ENCODE measurements at regions not wholly inside any gene's neighbourhood (a gene's known extent, or its start where the extent isn't known, plus 50 kb on each side); places are given as distances from the start of the nearest gene placed in this dataset.
A peak's percentile ranks its signal among the peaks of the same experiment; 100 is the strongest.

- no peak for TF ChIP-seq SNAI2 (CRISPR knock-in tag; IDR thresholded peaks at IDR 0.05)
- TF ChIP-seq TCF4 (CRISPR knock-in tag; IDR thresholded peaks at IDR 0.05; ENCODE audit: borderline replicate concordance): no peak
- TF ChIP-seq, protein P1, sequence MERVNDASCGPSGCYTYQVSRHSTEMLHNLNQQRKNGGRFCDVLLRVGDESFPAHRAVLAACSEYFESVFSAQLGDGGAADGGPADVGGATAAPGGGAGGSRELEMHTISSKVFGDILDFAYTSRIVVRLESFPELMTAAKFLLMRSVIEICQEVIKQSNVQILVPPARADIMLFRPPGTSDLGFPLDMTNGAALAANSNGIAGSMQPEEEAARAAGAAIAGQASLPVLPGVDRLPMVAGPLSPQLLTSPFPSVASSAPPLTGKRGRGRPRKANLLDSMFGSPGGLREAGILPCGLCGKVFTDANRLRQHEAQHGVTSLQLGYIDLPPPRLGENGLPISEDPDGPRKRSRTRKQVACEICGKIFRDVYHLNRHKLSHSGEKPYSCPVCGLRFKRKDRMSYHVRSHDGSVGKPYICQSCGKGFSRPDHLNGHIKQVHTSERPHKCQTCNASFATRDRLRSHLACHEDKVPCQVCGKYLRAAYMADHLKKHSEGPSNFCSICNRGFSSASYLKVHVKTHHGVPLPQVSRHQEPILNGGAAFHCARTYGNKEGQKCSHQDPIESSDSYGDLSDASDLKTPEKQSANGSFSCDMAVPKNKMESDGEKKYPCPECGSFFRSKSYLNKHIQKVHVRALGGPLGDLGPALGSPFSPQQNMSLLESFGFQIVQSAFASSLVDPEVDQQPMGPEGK (CRISPR knock-in tag; IDR thresholded peaks at IDR 0.05; ENCODE audit: borderline replicate concordance): no peak
- TF ChIP-seq ZFP30 (CRISPR knock-in tag; IDR thresholded peaks at IDR 0.05): no peak
- TF ChIP-seq PPARA (CRISPR knock-in tag; IDR thresholded peaks at IDR 0.05; ENCODE audit: borderline replicate concordance): no peak
- TF ChIP-seq ZNF565 (CRISPR knock-in tag; conservative IDR thresholded peaks at IDR 0.05; ENCODE audit: low read depth): no peak
- no peak for TF ChIP-seq ZNF8 (CRISPR knock-in tag; IDR thresholded peaks at IDR 0.05)
- ATAC-seq: no peak
Observed at GRCh38 chr4:94116842-94117241, 90.8 kb upstream of the SMARCAD1 start.

DNA sequence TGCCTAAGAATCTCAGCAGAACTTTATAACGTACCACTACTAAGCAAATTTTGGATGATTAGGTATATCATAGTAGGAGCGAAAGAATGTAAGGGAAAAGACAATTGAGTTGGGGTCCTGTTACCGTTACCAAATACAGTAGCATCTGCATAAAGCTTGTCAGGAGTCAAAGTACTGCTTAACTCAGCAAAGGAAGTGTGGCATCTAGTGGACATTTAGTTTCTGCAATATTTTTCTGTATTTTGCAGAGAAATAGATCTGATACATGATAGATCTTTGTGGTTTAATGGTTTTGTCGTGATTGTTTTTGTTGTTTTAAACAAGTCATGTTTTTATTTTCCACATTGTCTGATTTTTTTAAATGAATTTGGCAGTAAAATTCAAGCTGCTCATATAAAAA is 81.0 kb upstream of the SMARCAD1 start:
- peak; percentile 63; the same call in 1 of the 3 replicates for ATAC-seq
- TF ChIP-seq ISL1 (CRISPR knock-in tag; IDR thresholded peaks at IDR 0.05) (no peak), GLIS3 (CRISPR knock-in tag; IDR thresholded peaks at IDR 0.05) (no peak), ARNTL (CRISPR knock-in tag; IDR thresholded peaks at IDR 0.05; ENCODE audit: borderline replicate concordance, low read depth) (no peak), ZFP30 (CRISPR knock-in tag; IDR thresholded peaks at IDR 0.05) (no peak), OSR1 (CRISPR knock-in tag; IDR thresholded peaks at IDR 0.05) (no peak), CSDC2 (CRISPR knock-in tag; IDR thresholded peaks at IDR 0.05) (no peak), ZNF70 (CRISPR knock-in tag; IDR thresholded peaks at IDR 0.05) (no peak)
- TF ChIP-seq, protein P1 (CRISPR knock-in tag; IDR thresholded peaks at IDR 0.05; ENCODE audit: borderline replicate concordance): no peak

GRCh38 chr4:94127707-94128328 is 79.8 kb upstream of the SMARCAD1 start:
- peak; percentile 87 for ATAC-seq

DNA sequence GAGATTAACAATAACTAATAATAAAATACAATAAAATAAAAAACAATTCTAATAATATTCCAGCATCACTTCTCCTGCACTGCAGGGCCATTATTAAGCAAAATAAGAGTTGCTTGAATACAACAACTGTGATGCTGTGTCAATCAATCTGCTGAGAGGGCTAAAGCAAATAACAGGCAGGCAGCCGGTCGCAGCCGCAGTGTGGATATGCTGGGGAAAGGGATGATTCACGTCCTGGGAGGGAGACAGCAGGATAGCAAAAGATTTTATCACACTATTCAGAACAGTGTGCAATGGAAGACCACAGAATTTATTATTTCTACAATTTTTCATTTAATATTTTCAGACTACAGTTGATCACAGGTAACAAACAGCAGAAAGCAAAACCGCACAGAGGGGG is 76.5 kb upstream of the SMARCAD1 start:
- peak; percentile 53; the same call in 2 of the 3 replicates for ATAC-seq
- TF ChIP-seq ZNF565 (CRISPR knock-in tag; conservative IDR thresholded peaks at IDR 0.05; ENCODE audit: low read depth) (no peak), ESRRG (CRISPR knock-in tag; IDR thresholded peaks at IDR 0.05) (no peak), RARB (CRISPR knock-in tag; IDR thresholded peaks at IDR 0.05) (no peak), ARNTL (CRISPR knock-in tag; IDR thresholded peaks at IDR 0.05; ENCODE audit: borderline replicate concordance, low read depth) (no peak), CSRNP3 (CRISPR knock-in tag; IDR thresholded peaks at IDR 0.05) (no peak), ZNF8 (CRISPR knock-in tag; IDR thresholded peaks at IDR 0.05) (no peak), PPARA (CRISPR knock-in tag; IDR thresholded peaks at IDR 0.05; ENCODE audit: borderline replicate concordance) (no peak), OSR1 (CRISPR knock-in tag; IDR thresholded peaks at IDR 0.05) (no peak)
- TF ChIP-seq, protein P2, sequence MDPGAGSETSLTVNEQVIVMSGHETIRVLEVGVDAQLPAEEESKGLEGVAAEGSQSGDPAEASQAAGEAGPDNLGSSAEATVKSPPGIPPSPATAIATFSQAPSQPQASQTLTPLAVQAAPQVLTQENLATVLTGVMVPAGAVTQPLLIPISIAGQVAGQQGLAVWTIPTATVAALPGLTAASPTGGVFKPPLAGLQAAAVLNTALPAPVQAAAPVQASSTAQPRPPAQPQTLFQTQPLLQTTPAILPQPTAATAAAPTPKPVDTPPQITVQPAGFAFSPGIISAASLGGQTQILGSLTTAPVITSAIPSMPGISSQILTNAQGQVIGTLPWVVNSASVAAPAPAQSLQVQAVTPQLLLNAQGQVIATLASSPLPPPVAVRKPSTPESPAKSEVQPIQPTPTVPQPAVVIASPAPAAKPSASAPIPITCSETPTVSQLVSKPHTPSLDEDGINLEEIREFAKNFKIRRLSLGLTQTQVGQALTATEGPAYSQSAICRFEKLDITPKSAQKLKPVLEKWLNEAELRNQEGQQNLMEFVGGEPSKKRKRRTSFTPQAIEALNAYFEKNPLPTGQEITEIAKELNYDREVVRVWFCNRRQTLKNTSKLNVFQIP (CRISPR knock-in tag; IDR thresholded peaks at IDR 0.05; ENCODE audit: borderline replicate concordance, low read depth): no peak

More at GRCh38 chr4:94127707-94128328, 79.8 kb upstream of the SMARCAD1 start:
- TF ChIP-seq SNAI2 (CRISPR knock-in tag; IDR thresholded peaks at IDR 0.05): no peak
- peak; percentile 55; the same call in 1 of the 2 replicates for TF ChIP-seq ZNF70 (CRISPR knock-in tag; IDR thresholded peaks at IDR 0.05)

GRCh38 chr4:94135701-94136100 is 72.0 kb upstream of the SMARCAD1 start:
- ATAC-seq: no peak
- TF ChIP-seq, protein P1 (CRISPR knock-in tag; IDR thresholded peaks at IDR 0.05; ENCODE audit: borderline replicate concordance): no peak
- TF ChIP-seq RARB (CRISPR knock-in tag; IDR thresholded peaks at IDR 0.05) (no peak), CREB5 (CRISPR knock-in tag; IDR thresholded peaks at IDR 0.05; ENCODE audit: low read depth) (no peak), ZC3H10 (CRISPR knock-in tag; IDR thresholded peaks at IDR 0.05) (no peak), OSR1 (CRISPR knock-in tag; IDR thresholded peaks at IDR 0.05) (no peak), PPARA (CRISPR knock-in tag; IDR thresholded peaks at IDR 0.05; ENCODE audit: borderline replicate concordance) (no peak), TSHZ2 (CRISPR knock-in tag; IDR thresholded peaks at IDR 0.05) (no peak)
